Activated T-helper 17 cell treated with anti-CD3 and anti-CD28 coated beads, Interleukin-2, amount 50 U/mL, for 72 hours (primary cell): ENCODE measurements at regions not wholly inside any gene's neighbourhood (a gene's known extent, or its start where the extent isn't known, plus 50 kb on each side); places are given as distances from the start of the nearest gene placed in this dataset.
"Not testable (repeated sequence)": the region's sequence is repeated elsewhere in the genome, so short reads cannot be mapped to it uniquely, and the experiment has no call there.

ENCODE experiments used
- ATAC-seq: fragments of 150-1000 bp; cut with Tn5 transposase; replicated peaks from 2 replicates; pipeline ENCODE4 v1.10.0; 2021; ENCODE audit warnings: mild to moderate bottlenecking, moderate library complexity
- H3K27ac Mint-ChIP-seq: one replicate; pipeline ENCODE4 v1.8.0; 2022; ENCODE audit warnings: mixed read lengths
- H3K27me3 Mint-ChIP-seq: one replicate; pipeline ENCODE4 v1.8.0; 2022; ENCODE audit warnings: mixed read lengths
- H3K36me3 Mint-ChIP-seq: one replicate; pipeline ENCODE4 v1.8.0; 2022; ENCODE audit warnings: low read depth, mild to moderate bottlenecking, mixed read lengths
- H3K4me1 Mint-ChIP-seq: one replicate; pipeline ENCODE4 v1.8.0; 2022; ENCODE audit warnings: mixed read lengths
- H3K4me3 Mint-ChIP-seq: one replicate; pipeline ENCODE4 v1.8.0; 2022; ENCODE audit warnings: mild to moderate bottlenecking, mixed read lengths
- H3K9me3 Mint-ChIP-seq: one replicate; pipeline ENCODE4 v1.8.0; 2022; ENCODE audit warnings: mixed read lengths

DNA sequence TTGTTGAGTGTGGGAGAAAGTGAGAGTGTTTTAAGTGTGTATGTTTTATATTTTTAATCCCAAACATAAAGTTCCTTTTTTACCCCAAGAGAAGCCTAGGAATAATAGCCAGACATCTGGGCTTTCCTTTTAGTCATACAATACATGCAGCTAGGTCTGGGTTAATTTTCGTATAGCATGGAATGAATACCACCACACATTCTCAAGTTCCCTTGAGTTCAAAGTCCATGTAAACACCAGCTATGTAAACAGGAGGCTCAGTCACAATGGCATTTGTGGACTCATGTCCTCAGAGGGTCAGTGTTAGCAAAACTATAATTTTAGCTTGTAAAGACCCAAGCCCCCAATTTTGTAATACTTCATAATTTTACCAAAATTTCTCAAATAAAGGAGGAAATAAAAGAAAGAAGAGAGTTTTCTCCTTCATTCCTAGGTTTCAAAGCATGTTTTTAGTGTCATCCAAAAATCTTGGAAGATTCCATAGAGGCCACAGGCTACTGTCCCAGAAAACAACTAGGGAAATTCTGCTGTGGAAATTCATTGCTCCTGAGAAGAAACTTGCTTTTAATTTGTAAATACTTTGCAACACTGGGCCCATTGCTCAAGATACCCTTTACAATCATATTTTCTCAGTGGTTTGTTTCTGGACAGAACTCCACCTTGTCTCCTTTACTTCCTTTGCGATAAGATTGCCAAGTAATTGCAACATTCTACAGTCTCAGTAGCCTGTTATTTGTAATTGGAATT lies 671.2 kb downstream of the COL12A1 start:
- H3K9me3 Mint-ChIP-seq: peaks cover 3% of the 10 kb centered on the region
- no peak overlapping the region for H3K4me3 Mint-ChIP-seq
- no peaks in the 10 kb centered on the region for H3K36me3 Mint-ChIP-seq
- H3K27me3 Mint-ChIP-seq: no peaks in the 10 kb centered on the region
- H3K4me1 Mint-ChIP-seq: no peaks in the 10 kb centered on the region
- no peak overlapping the region for H3K27ac Mint-ChIP-seq
- no peak for ATAC-seq

DNA sequence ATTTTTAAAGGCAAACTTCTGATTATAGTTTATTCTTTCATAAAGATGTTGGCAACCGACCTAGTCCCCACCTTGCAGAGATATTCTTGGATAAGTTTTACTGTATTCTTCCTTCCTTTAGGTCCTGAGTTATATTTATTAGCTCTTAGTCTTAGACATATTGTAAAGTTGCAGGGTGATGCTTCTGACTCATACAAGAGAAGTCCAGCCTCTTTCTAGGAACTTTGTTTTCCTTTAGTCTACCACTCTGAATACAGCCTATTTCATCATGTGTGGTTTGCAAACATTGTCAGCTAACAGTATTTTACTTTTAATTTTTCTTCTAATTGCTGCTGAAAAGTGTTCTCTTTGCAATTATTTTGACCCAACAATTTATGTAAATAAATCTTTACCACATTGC lies 686.7 kb downstream of the COL12A1 start:
- H3K27me3 Mint-ChIP-seq: no peaks in the 10 kb centered on the region
- no peaks in the 10 kb centered on the region for H3K36me3 Mint-ChIP-seq
- peaks cover 5% of the 10 kb centered on the region for H3K9me3 Mint-ChIP-seq
- H3K4me3 Mint-ChIP-seq: no peak overlapping the region
- H3K27ac Mint-ChIP-seq: no peak overlapping the region
- no peaks in the 10 kb centered on the region for H3K4me1 Mint-ChIP-seq
- no peak for ATAC-seq

- H3K27ac Mint-ChIP-seq: no peak overlapping the region
- no peak for ATAC-seq
- H3K4me3 Mint-ChIP-seq: no peak overlapping the region
- H3K9me3 Mint-ChIP-seq: peaks cover 5% of the 10 kb centered on the region
- H3K27me3 Mint-ChIP-seq: no peaks in the 10 kb centered on the region
- no peaks in the 10 kb centered on the region for H3K4me1 Mint-ChIP-seq
- no peaks in the 10 kb centered on the region for H3K36me3 Mint-ChIP-seq
Observed at GRCh38 chr6:74518035-74518434, 687.8 kb downstream of the COL12A1 start.

GRCh38 chr6:74510878-74511277 lies 695.0 kb downstream of the COL12A1 start:
- Mint-ChIP-seq H3K36me3 (no peaks in the 10 kb centered on the region), H3K9me3 (peaks cover 23% of the 10 kb centered on the region), H3K27me3 (no peaks in the 10 kb centered on the region), H3K4me3 (no peak overlapping the region), H3K4me1 (no peaks in the 10 kb centered on the region), H3K27ac (no peak overlapping the region)
- no peak for ATAC-seq

GRCh38 chr6:74507649-74508048 lies 698.2 kb downstream of the COL12A1 start:
- H3K27ac Mint-ChIP-seq: no peak overlapping the region
- H3K4me3 Mint-ChIP-seq: no peak overlapping the region
- H3K36me3 Mint-ChIP-seq: no peaks in the 10 kb centered on the region
- H3K27me3 Mint-ChIP-seq: no peaks in the 10 kb centered on the region
- H3K4me1 Mint-ChIP-seq: no peaks in the 10 kb centered on the region
- H3K9me3 Mint-ChIP-seq: peaks cover 34% of the 10 kb centered on the region
- ATAC-seq: no peak

DNA sequence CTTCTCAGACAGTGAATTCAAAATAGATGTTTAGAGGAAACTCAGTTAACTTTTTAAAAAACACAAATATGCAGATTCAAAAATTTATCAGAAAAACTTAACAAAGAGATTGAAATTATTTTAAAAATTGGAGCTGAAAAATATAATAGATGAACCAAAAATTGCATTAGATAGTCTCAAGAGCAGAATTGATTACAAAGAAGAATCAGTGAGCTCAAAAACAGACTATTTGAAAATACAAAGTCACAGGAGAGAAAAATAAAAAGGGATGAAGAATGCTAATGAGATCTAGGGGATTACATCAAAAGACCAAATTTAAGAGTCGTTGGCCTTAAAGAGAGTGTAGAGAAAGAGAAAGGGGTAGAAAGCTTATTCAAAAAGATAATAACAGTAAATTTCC lies 700.5 kb downstream of the COL12A1 start:
- H3K27me3 Mint-ChIP-seq: no peaks in the 10 kb centered on the region
- H3K9me3 Mint-ChIP-seq: peaks cover 29% of the 10 kb centered on the region
- no peaks in the 10 kb centered on the region for H3K4me1 Mint-ChIP-seq
- ATAC-seq: no peak
- no peaks in the 10 kb centered on the region for H3K36me3 Mint-ChIP-seq
- H3K4me3 Mint-ChIP-seq: no peak overlapping the region
- H3K27ac Mint-ChIP-seq: no peak overlapping the region

GRCh38 chr6:74504941-74505340 lies 700.9 kb downstream of the COL12A1 start:
- Mint-ChIP-seq H3K4me1 (no peaks in the 10 kb centered on the region), H3K9me3 (peaks cover 26% of the 10 kb centered on the region), H3K27me3 (no peaks in the 10 kb centered on the region), H3K4me3 (no peak overlapping the region), H3K36me3 (no peaks in the 10 kb centered on the region), H3K27ac (no peak overlapping the region)
- ATAC-seq: no peak

GRCh38 chr6:74492587-74492986 lies 713.3 kb downstream of the COL12A1 start:
- Mint-ChIP-seq H3K4me1 (no peaks in the 10 kb centered on the region), H3K27me3 (no peaks in the 10 kb centered on the region), H3K27ac (no peak overlapping the region), H3K9me3 (peaks cover 9% of the 10 kb centered on the region), H3K4me3 (no peak overlapping the region), H3K36me3 (no peaks in the 10 kb centered on the region)
- no peak for ATAC-seq

DNA sequence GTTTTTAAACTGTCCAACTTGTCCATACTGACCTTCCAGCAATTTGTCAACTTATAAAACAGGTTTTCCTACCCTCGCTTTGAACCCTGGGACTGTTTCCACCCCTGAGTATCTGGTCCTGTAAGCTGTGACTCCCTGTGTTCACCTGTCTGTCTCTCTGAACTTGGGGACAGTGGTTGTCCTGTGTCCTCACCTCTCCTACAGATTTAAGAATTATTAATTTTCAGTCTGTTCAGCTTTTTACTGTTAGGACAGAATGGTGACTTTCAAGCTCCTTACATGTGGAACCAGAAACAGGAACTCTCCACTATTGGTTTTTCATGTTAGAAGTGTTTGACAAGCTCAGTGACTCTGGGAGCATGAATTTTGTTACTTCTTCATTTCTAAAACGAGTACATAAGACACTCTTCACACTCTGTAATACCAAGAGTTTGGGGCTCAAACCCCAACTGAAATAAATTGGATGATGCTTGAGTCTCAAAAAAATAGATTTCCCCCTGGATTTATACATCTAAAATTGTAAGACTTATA lies 713.9 kb downstream of the COL12A1 start:
- no peaks in the 10 kb centered on the region for H3K27me3 Mint-ChIP-seq
- no peak for ATAC-seq
- H3K9me3 Mint-ChIP-seq: peaks cover 9% of the 10 kb centered on the region
- H3K4me3 Mint-ChIP-seq: no peak overlapping the region
- H3K27ac Mint-ChIP-seq: no peak overlapping the region
- H3K36me3 Mint-ChIP-seq: no peaks in the 10 kb centered on the region
- no peaks in the 10 kb centered on the region for H3K4me1 Mint-ChIP-seq

DNA sequence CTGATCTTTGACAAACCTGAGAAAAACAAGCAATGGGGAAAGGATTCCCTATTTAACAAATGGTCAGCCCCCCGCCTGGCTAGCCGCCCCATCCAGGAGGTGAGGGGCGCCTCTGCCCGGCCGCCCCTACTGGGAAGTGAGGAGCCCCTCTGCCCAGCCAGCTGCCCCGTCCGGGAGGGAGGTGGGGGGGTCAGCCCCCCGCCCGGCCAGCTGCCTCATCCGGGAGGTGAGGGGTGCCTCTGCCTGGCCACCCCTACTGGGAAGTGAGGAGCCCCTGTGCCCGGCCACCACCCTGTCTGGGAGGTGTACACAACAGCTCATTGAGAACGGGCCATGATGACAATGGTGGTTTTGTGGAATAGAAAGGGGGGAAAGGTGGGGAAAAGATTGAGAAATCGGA lies 717.1 kb downstream of the COL12A1 start:
- H3K36me3 Mint-ChIP-seq, ATAC-seq, H3K27ac Mint-ChIP-seq, H3K9me3 Mint-ChIP-seq, H3K27me3 Mint-ChIP-seq, H3K4me3 Mint-ChIP-seq, H3K4me1 Mint-ChIP-seq: not testable (repeated sequence)

- ATAC-seq: no peak
- no peak overlapping the region for H3K4me3 Mint-ChIP-seq
- H3K36me3 Mint-ChIP-seq: no peaks in the 10 kb centered on the region
- H3K4me1 Mint-ChIP-seq: no peaks in the 10 kb centered on the region
- no peaks in the 10 kb centered on the region for H3K27me3 Mint-ChIP-seq
- H3K27ac Mint-ChIP-seq: no peak overlapping the region
- no peaks in the 10 kb centered on the region for H3K9me3 Mint-ChIP-seq
Observed at GRCh38 chr6:74482180-74482579, 723.7 kb downstream of the COL12A1 start.

GRCh38 chr6:74480561-74480960 lies 725.3 kb downstream of the COL12A1 start:
- no peaks in the 10 kb centered on the region for H3K36me3 Mint-ChIP-seq
- no peak for ATAC-seq
- H3K4me1 Mint-ChIP-seq: no peaks in the 10 kb centered on the region
- no peaks in the 10 kb centered on the region for H3K27me3 Mint-ChIP-seq
- no peak overlapping the region for H3K27ac Mint-ChIP-seq
- H3K4me3 Mint-ChIP-seq: no peak overlapping the region
- H3K9me3 Mint-ChIP-seq: no peaks in the 10 kb centered on the region

DNA sequence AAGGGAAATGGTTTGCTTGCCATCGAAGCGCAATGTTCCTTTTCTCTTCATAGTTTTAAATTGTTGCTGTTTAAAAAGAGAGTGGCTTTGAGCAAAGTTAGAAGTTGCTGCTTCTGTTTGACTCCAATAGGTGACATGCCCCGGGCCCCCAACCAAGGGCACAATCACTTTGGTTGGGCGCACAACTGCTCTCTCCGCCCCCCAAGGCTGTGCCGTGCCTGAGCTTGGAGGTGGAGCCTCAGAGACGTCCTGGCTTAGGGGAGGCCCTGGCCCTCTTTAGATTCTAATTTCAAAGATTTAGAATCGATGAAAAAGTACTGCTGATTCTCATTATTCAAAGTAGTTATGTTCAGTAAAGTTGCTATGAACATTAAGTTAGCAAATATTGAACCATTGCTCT lies 725.9 kb downstream of the COL12A1 start:
- no peak for ATAC-seq
- Mint-ChIP-seq H3K4me1 (no peaks in the 10 kb centered on the region), H3K4me3 (no peak overlapping the region), H3K36me3 (no peaks in the 10 kb centered on the region), H3K27me3 (no peaks in the 10 kb centered on the region), H3K27ac (no peak overlapping the region), H3K9me3 (no peaks in the 10 kb centered on the region)

GRCh38 chr6:74479420-74479819 lies 726.4 kb downstream of the COL12A1 start:
- no peak for ATAC-seq
- no peaks in the 10 kb centered on the region for H3K36me3 Mint-ChIP-seq
- no peaks in the 10 kb centered on the region for H3K4me1 Mint-ChIP-seq
- H3K27ac Mint-ChIP-seq: no peak overlapping the region
- H3K9me3 Mint-ChIP-seq: no peaks in the 10 kb centered on the region
- H3K4me3 Mint-ChIP-seq: no peak overlapping the region
- H3K27me3 Mint-ChIP-seq: no peaks in the 10 kb centered on the region

DNA sequence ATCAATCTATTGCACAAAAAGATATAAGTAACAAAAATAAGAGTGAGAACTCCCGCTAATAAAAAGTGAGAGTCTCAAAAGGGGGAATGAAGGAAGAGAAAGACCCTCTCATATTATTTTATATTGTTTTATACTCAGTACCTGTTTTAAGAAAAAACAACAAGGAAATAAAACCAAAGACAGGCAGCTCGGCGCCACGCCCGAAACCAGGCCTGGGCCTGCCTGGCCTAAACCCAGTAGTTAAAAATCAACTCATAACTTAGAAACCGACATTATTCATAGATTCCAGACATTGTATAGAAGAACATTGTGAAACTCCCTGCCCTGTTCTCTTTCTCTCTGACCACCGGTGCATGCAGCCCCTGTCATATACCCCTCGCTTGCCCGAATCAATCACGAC lies 731.8 kb downstream of the COL12A1 start:
- H3K27me3 Mint-ChIP-seq, H3K4me1 Mint-ChIP-seq, H3K4me3 Mint-ChIP-seq, H3K27ac Mint-ChIP-seq, H3K36me3 Mint-ChIP-seq, H3K9me3 Mint-ChIP-seq, ATAC-seq: not testable (repeated sequence)

DNA sequence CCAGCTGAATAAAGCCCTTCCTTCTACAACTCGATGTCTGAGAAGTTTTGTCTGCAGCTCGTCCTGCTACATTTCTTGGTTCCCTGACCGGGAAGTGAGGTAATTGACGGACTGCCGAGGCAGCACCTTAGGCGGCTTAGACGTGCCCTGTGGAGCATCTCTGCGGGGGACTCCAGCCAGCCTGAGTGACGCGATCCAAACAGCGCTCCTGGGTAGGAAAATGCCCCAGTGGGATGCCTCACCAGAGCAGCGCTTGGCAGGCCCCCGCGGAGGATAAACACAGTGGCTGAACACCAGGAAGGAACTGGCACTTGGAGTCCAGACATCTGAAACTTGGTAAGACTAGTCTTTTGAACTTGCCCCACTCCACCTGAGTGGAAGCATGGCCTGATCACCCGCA lies 737.3 kb downstream of the COL12A1 start:
- not testable (repeated sequence) for H3K9me3 Mint-ChIP-seq, H3K4me3 Mint-ChIP-seq, H3K36me3 Mint-ChIP-seq, H3K27ac Mint-ChIP-seq, H3K27me3 Mint-ChIP-seq, ATAC-seq, H3K4me1 Mint-ChIP-seq
